HG02852 (cell line): ENCODE measurements at regions not wholly inside any gene's neighbourhood (a gene's known extent, or its start where the extent isn't known, plus 50 kb on each side); places are given as distances from the start of the nearest gene placed in this dataset.
"Not testable (repeated sequence)": the region's sequence is repeated elsewhere in the genome, so short reads cannot be mapped to it uniquely, and the experiment has no call there.

Experiments
- ATAC-seq: cut with Tn5 transposase; IDR thresholded peaks from one replicate; pipeline ENCODE4 v1.9.1; 2021; ENCODE audit warnings: mild to moderate bottlenecking, moderate library complexity; ENCODE audit not compliant: unreplicated experiment

- ATAC-seq = no peak
Observed at GRCh38 chr5:125429498-125429897, 683.1 kb upstream of the ZNF608 start.

- no peak for ATAC-seq
Observed at GRCh38 chr5:125433457-125433856, 687.0 kb upstream of the ZNF608 start.

GRCh38 chr5:125439243-125439642, 692.8 kb upstream of the ZNF608 start:
- no peak for ATAC-seq

GRCh38 chr5:125440905-125441304, 694.5 kb upstream of the ZNF608 start:
- no peak for ATAC-seq

- no peak for ATAC-seq
Observed at GRCh38 chr5:125446986-125447385, 700.5 kb upstream of the ZNF608 start.

- no peak for ATAC-seq
Observed at GRCh38 chr5:125450771-125451170, 704.3 kb upstream of the ZNF608 start.

- no peak for ATAC-seq
Observed at GRCh38 chr5:125451622-125452021, 705.2 kb upstream of the ZNF608 start.

GRCh38 chr5:125452991-125453390, 706.6 kb upstream of the ZNF608 start:
- ATAC-seq = no peak

GRCh38 chr5:125455041-125455440, 708.6 kb upstream of the ZNF608 start:
- ATAC-seq = no peak

GRCh38 chr5:125456005-125456404, 709.6 kb upstream of the ZNF608 start:
- ATAC-seq = not testable (repeated sequence)

- ATAC-seq = no peak
Observed at GRCh38 chr5:125457617-125458016, 711.2 kb upstream of the ZNF608 start.

GRCh38 chr5:125458949-125459348, 712.5 kb upstream of the ZNF608 start:
- not testable (repeated sequence) for ATAC-seq

GRCh38 chr5:125461641-125462072, 715.2 kb upstream of the ZNF608 start:
- no peak for ATAC-seq

GRCh38 chr5:125463466-125464092, 717.1 kb upstream of the ZNF608 start:
- ATAC-seq = no peak

GRCh38 chr5:125464847-125465432, 718.5 kb upstream of the ZNF608 start:
- ATAC-seq = no peak

- ATAC-seq = no peak
Observed at GRCh38 chr5:125465703-125466102, 719.3 kb upstream of the ZNF608 start.

- ATAC-seq = no peak
Observed at GRCh38 chr5:125467222-125467621, 720.8 kb upstream of the ZNF608 start.

- no peak for ATAC-seq
Observed at GRCh38 chr5:125470280-125470902, 724.0 kb upstream of the ZNF608 start.

GRCh38 chr5:125476901-125477585, 730.6 kb upstream of the ZNF608 start:
- ATAC-seq = no peak

GRCh38 chr5:125477586-125477975, 731.1 kb upstream of the ZNF608 start:
- ATAC-seq = no peak

- ATAC-seq = no peak
Observed at GRCh38 chr5:125478599-125478998, 732.2 kb upstream of the ZNF608 start.

GRCh38 chr5:125480911-125481310, 734.5 kb upstream of the ZNF608 start:
- ATAC-seq = no peak
